ENCODE measurements at regions not wholly inside any gene's neighbourhood (a gene's known extent, or its start where the extent isn't known, plus 50 kb on each side); places are given as distances from the start of the nearest gene placed in this dataset.

DNA sequence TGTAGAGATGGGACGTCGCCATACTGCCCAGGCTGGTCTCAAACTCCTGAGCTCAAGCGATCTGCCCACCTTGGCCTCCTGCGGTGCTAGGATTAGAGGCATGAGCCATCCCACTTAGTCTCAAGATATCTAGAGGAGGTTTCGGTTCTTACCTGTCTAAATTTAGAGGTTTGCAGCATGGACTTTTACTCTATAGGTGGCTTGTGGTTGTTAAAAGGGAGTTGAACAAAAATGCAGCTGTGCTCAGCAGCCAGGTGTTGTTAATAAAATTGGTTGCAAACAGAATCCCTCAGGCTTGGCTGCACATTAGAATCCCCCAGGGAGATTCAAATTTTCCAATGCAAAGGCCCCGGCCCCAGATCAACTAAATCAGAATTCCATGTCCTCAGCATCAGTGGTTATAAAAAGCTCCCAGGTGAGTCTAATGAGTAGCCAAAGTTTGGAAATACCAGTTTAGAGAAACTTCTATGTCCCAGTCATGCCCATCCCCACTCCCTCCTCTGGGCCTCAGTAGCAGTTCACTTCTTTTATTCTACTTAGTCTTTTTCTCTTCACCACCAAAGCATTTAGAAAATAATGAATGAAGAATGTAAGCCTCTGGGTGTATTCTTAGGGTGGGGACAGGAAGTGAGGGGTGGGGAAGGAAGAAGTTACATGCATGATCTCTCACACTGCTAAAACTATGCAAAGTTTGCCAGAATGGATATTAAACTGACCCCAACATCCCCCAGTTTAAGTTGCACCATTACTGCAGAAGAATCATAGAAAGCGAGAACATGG is 471.0 kb downstream of the COG6 start:
- H3K79me2 ChIP-seq (ENCODE audit: control insufficient read depth, insufficient read depth, low read length) = no peaks in the 10 kb centered on the region
- H3K4me1 ChIP-seq (ENCODE audit: control insufficient read depth, insufficient read depth, low read length) = no peaks in the 10 kb centered on the region
- ChIA-PET CTCF (no interaction called here), RAD21 (ENCODE audit: unreplicated experiment) (no interaction called here), POLR2A (no interaction called here), SMC1A (ENCODE audit: uncharacterized antibody, unreplicated experiment) (no interaction called here)
- FAIRE-seq = no peak
- intact Hi-C loops (cut with micrococcal nuclease; ENCODE audit: unreplicated experiment) (no loop called here), in situ Hi-C loops (cut with MboI) (no loop called here)
- no peak overlapping the region for H3K27ac ChIP-seq (ENCODE audit: control insufficient read depth, insufficient read depth)
- no peaks in the 10 kb centered on the region for H4K20me1 ChIP-seq (ENCODE audit: control insufficient read depth, insufficient read depth)
- H3K9ac ChIP-seq (ENCODE audit: control insufficient read depth, insufficient read depth, low read length) = no peak overlapping the region
- no peaks in the 10 kb centered on the region for H3K36me3 ChIP-seq (ENCODE audit: control insufficient read depth in 2 of 2, insufficient read depth in 2 of 2, low read length in 1 of 2)
- no peak overlapping the region for H3K4me3 ChIP-seq
- no peak overlapping the region for H3K4me2 ChIP-seq (ENCODE audit: control insufficient read depth, insufficient read depth)
- DNase-seq (ENCODE audit: low read depth, low spot score) = no peak
- no peaks in the 10 kb centered on the region; a peak in 1 of 4 replicates for H3K27me3 ChIP-seq (replicated peaks in 1 of 2; ENCODE audit: control insufficient read depth in 2 of 2, insufficient read depth in 2 of 2, low read length in 1 of 2)
- H3K9me3 ChIP-seq (replicated peaks; ENCODE audit: control insufficient read depth, insufficient read depth, low read length) = no peaks in the 10 kb centered on the region; the same call in 2 of the 3 replicates
- no TSS peak for BruUV-seq (replicated peaks)
- ATAC-seq = peak; percentile 21; the same call in 1 of the 3 replicates
- TF ChIP-seq, protein P1, sequence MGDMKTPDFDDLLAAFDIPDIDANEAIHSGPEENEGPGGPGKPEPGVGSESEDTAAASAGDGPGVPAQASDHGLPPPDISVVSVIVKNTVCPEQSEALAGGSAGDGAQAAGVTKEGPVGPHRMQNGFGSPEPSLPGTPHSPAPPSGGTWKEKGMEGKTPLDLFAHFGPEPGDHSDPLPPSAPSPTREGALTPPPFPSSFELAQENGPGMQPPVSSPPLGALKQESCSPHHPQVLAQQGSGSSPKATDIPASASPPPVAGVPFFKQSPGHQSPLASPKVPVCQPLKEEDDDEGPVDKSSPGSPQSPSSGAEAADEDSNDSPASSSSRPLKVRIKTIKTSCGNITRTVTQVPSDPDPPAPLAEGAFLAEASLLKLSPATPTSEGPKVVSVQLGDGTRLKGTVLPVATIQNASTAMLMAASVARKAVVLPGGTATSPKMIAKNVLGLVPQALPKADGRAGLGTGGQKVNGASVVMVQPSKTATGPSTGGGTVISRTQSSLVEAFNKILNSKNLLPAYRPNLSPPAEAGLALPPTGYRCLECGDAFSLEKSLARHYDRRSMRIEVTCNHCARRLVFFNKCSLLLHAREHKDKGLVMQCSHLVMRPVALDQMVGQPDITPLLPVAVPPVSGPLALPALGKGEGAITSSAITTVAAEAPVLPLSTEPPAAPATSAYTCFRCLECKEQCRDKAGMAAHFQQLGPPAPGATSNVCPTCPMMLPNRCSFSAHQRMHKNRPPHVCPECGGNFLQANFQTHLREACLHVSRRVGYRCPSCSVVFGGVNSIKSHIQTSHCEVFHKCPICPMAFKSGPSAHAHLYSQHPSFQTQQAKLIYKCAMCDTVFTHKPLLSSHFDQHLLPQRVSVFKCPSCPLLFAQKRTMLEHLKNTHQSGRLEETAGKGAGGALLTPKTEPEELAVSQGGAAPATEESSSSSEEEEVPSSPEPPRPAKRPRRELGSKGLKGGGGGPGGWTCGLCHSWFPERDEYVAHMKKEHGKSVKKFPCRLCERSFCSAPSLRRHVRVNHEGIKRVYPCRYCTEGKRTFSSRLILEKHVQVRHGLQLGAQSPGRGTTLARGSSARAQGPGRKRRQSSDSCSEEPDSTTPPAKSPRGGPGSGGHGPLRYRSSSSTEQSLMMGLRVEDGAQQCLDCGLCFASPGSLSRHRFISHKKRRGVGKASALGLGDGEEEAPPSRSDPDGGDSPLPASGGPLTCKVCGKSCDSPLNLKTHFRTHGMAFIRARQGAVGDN (IDR thresholded peaks at IDR 0.05) = no peak
- no peak for TF ChIP-seq IKZF2 (IDR thresholded peaks at IDR 0.05)
- TF ChIP-seq TCF12 (IDR thresholded peaks at IDR 0.05; ENCODE audit: low read depth, low read length) = 0 out of 2 replicates have a peak, but pooled peaks have one; percentile 53
- 44% methylated on average over 7 of the region's 7 CpGs for WGBS (ENCODE audit: insufficient coverage, insufficient replicate concordance, low lambda C conversion rate, missing lambda C conversion rate)
- H2AFZ ChIP-seq (ENCODE audit: control insufficient read depth, low read depth, low read length) = no peak overlapping the region
